GM18505 (cell line): ENCODE measurements at regions not wholly inside any gene's neighbourhood (a gene's known extent, or its start where the extent isn't known, plus 50 kb on each side); places are given as distances from the start of the nearest gene placed in this dataset.

ENCODE experiments used
- ATAC-seq: cut with Tn5 transposase; IDR thresholded peaks from one replicate; pipeline ENCODE4 v1.9.1; 2021; ENCODE audit not compliant: unreplicated experiment
- POLR2A ChIP-seq: IDR thresholded peaks from 4 replicates; pipeline ENCODE4 v1.6.1; 2011; ENCODE audit warnings: borderline replicate concordance; ENCODE audit not compliant: insufficient read depth, insufficient read length; ENCODE audit errors: extremely low read depth

DNA sequence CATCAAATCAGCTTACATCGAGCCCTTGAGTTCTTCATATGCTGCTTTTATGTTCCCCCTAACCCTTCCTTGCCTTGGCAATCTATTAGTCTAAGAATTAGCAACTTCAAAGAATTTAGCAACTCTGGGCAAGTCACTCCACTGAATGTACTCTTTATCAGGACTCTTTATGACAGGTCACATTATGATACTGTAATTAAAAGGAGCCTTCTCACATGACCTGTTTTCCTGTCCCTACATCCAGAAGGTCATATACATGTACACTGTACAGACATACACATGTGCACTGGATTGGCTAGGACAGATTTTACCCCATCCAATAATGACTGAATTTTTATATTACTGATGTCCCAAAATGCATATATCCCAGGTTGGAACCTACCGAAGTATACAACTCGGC, 463.1 kb downstream of the SHQ1 start:
- ATAC-seq: no peak
- no peak for TF ChIP-seq POLR2A

DNA sequence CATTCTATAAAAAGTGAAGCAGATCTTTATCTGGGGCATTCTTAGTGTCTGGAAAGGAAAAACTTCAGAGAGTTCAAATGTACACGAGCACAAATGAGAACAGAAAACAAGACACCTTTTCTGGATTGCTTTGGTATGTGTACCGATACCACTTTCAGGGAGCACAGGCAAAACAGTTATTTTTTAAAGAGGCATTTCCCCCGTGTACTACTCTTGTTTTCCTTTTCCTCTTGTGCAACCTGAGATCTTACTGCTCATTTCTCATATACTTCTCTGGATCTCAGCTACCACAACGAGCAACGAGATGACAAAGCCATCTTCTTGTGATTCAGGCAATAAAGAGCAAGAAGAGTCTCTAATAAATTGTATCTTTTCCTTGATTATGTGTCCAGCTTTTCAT, 463.6 kb downstream of the SHQ1 start:
- no peak for ATAC-seq

DNA sequence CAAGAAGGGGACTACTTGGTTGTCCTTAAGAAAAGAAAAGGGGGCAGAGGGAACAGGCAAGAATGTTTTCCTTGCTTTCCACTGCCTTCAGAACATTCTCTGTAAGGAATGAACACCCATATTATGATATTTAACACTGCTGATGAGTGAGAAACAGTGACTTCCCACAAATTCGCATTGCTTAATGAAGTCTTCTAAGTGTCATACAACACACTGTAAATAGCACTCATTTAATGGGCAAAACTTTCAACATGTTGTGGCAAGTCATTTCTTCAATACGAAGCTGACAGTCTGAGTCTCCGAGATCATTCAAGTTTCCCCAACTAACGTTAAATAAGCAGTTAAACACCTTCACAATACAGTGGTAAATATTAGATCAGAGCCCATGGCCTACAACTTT, 464.4 kb downstream of the SHQ1 start:
- no peak for TF ChIP-seq POLR2A
- no peak for ATAC-seq

More for the DNA sequence above, 463.6 kb downstream of the SHQ1 start:
- no peak for TF ChIP-seq POLR2A

DNA sequence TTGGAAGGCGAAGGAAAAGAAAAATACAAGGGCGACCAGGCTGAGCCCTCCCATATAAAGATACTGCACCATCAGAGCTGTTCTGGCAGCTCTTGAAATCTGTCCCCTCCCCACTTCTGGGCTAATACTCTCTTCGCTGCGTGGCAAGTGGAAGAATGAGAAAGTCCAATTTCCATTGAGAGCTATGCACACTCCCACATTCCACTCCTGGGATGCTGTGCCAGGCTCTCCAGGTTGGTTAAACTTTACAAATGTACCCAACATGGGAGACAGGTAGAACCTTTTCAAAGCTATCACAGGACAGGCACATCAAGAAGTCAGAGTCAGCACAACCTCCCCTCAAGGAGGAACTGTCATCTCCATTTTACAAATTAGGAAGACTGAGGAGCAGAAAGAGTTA, 465.0 kb downstream of the SHQ1 start:
- TF ChIP-seq POLR2A: no peak
- ATAC-seq: no peak

DNA sequence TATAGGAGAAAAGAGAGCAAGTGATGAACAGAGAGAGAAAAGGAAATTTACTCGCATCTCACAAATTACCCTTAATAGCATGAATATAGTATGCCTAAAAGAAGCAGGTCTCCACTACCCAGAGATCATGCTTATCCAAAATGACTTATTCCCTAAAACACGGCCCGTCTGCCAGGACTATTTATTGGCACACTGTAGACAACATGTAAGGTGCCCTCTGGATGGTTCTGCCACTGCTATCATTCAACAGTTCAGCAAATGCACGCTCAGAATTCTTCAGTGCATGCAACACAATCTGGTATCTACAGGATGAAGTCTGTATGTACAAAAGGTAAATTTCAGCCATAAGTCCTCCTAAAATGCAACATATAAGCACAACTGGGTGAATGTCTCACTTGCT, 465.8 kb downstream of the SHQ1 start:
- ATAC-seq: no peak
- TF ChIP-seq POLR2A: no peak

DNA sequence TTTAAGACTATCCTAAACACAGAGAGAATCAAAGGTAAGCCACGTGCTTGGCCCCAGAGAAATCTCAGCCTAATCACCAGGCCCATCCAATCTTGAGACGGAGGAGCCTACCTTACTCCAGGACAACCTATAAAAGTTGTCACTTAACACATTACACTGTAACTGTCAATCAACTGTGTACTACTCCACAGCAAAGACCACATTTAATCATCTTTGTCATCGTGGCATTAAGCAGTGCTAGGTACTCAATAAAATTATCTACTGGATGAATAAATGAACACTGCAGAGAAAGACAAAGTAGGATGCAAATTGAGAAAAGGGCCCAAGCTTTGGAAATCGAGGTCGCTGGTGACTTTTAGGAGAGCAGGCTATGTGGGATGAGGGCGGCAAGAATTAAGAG, 466.7 kb downstream of the SHQ1 start:
- TF ChIP-seq POLR2A: no peak
- no peak for ATAC-seq

DNA sequence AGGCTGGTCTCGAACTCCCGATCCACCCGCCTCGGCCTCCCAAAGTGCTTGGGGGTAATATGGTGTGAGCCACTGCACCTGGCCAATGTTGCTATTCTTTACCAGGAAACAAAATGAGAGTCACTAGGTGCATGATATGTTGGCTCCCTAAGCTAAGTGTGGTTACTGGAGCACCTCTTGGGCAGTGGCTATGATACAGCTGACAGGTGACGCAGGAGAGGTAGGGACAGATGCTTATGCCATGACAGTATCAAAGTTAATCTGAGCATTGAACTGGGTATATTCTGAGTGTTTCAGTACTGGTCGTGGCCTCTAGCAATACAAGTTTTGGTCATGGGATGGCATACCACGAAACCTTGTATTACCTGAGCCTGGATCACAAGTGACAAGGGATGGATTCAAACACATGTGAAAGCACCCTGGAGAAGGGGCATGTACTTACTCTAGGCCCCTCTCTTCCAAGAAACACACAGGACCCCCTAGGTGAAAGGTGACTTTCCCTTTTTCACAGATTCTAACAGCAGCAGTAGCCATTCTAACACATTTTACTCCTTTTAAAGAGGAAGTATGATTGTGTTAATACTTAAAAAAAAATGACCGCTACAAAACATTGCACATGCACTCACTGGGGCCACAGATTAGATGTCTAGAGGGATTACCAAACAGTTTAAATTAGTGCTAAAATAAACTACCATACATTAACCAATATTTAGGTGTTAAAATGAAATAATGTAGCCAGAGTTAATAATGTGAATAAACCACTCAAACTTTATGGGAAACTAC, 467.3 kb downstream of the SHQ1 start:
- no peak for ATAC-seq
- TF ChIP-seq POLR2A: no peak

DNA sequence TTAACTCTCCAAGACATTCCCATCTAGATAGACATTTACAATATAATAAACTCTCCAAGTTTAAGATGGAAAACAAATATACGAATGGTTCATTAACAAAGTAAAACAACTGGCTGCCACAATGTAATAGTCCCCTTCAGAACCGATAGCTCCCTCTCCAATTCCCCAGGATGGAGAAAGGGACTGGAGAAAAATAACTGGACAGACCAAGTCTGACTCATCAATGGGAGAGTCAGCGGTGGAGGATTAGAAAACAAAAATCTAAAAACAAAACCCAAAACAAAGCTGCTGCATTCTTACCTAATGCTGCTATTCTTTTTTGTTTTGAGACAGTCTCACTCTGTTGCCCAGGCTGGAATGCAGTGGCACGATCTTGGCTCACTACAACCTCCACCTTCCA, 468.1 kb downstream of the SHQ1 start:
- no peak for ATAC-seq
- no peak for TF ChIP-seq POLR2A

DNA sequence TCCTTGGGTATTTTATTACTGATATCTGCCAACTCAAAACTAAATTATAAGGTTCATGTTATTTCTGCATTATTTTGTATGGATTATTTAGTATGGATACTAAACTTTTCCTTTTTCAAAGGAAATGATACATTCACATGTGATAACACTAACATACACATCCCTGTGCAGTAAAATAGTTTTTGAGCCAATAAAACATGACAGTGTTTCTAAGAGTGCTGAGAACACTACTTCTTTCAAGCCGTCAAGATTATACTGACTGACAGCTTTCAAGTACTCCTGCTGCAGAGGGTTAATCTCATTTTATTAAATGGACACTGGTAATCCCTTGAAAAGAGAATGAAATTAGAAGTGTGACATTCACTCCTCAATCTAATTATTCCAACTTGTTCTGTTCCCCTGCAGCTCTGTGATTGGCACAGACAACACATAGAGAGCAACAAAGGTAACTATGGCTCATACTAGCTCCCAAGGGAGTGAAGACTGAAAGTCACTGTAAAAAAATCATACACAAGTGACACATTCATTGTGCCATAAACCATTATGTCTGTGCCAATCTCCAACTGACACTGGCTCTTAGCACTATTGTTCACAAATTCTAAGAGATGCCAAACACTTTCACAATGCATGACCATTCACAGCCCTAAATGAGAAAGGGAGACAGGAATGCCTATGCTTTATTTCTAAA, 468.6 kb downstream of the SHQ1 start:
- ATAC-seq: no peak
- no peak for TF ChIP-seq POLR2A

DNA sequence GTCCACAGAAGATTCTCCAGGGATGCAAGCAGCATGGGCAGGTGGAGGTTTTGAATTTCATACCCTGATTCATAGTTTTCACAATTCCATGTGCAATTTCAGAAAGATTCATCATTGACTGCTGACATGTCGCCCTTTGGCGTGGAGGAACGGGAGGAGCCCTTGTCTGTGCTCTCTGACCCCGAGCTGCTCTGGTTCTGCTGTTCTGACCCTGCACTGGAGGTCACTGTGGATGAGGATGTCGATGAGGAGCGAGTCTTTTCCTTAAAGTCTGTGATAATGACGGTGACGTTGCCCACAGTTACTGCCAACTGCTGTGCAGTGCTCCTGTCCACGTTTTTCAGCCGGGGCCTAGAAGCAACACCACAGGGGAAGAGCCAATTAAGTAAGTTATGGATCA, 470.0 kb downstream of the SHQ1 start:
- ATAC-seq: no peak
- TF ChIP-seq POLR2A: no peak

DNA sequence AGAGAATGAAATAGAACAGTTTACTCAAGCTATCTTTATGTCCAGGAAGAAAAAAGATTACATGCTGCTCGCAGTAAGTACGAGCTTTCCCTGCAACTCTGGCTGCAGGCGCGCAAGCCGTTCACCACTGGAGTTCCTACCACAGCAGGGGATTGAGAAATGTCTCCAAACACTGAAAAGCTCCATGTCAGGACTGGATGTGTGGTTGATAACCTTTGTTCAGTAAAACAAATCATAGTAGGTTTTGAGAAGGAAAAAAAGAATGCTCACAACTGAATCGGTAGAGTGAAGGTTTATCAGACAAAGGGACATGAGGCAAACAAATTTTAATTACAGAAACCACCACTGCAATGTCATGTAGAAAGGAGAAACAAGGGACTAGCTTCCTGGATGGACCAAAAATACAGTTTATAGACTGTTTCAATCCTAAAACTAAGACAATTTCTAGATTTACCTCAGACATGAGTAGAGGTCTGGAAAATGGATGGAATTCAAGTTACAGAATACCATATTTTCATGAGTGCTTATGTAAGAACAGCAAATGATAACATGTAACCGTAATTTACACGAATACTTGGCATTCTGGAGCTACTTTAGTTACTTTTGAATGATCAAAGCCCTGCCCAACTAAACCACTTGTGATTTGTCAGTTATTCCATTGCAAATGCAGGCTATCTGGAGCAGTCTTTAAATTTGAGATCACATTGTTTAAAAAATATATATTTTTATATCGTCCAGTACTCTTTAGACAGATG, 471.1 kb downstream of the SHQ1 start:
- no peak for ATAC-seq
- TF ChIP-seq POLR2A: no peak

DNA sequence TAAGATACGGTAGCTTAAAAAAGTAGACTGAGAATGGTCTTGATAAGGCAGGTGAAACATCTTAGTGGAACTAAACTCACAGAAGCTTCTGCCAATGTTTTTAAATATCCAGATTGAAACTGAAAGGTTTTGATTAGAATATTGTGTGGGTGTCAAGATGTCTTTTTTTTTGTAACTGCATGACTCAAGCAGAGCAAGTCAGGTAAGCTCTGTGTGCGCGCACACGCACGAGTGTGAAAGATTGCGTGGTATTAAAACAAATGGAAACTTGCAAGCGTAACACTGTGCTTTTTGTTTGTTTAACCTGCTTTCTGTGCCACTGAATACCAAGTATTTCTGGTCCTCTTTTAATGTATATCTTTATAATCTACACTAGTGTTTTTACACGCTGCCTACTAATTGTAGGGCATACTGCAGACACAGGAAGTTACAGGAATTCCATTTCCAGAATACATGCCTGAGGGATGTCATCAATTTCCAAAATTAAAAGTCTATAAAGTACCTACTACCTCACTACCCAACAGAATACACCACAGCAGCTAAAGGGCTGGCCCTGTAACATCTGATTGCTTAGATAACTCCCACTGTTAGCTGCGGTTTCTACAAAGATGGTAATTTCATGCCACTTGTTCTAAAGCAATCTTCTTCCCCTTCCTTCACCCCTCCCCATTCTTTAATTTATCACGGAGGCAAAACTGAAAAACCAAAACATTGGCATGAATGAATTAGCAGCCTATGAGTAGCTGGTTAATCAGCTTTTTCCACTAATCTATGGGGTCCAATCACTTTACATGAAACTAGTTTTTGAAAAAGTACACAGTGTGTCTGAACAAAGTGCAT, 472.8 kb downstream of the SHQ1 start:
- ATAC-seq: no peak
- TF ChIP-seq POLR2A: no peak

DNA sequence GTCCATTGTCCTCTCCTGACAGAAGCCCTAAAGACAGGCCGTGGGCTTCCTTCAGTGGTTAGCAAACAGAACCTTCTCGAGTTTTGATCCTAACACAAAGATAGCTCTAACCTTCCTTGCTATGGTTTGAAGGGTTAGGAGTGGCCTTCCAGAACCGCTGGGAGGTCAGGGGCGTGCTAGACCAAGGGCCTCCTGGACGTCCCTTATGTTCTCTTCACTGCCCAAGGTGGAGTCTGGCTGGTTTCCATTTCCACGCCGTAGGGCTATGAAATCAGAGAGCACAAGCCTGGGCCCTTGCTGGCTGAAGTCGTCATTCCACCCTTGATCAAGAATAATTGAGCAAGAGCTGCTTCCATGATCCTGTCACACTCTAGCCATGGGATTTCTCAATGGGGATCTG, 475.1 kb downstream of the SHQ1 start:
- no peak for ATAC-seq
- TF ChIP-seq POLR2A: no peak
